HUES48 (cell line): ENCODE measurements at regions not wholly inside any gene's neighbourhood (a gene's known extent, or its start where the extent isn't known, plus 50 kb on each side); places are given as distances from the start of the nearest gene placed in this dataset.
A peak's percentile ranks its signal among the peaks of the same experiment; 100 is the strongest.

Experiments used
- H3K27ac ChIP-seq: one replicate; pipeline ENCODE4 v1.7.0; 2013; ENCODE audit warnings: low read depth, low read length, inconsistent platforms
- H3K27me3 ChIP-seq: 2 replicates; pipeline ENCODE4 v1.6.1; 2013; ENCODE audit warnings: mild to moderate bottlenecking, low read length; ENCODE audit not compliant: control insufficient read depth, insufficient read depth
- H3K36me3 ChIP-seq: 2 replicates; pipeline ENCODE4 v1.6.1; 2013; ENCODE audit warnings: low read length; ENCODE audit not compliant: control insufficient read depth, insufficient read depth
- H3K4me1 ChIP-seq: 2 replicates; pipeline ENCODE4 v1.6.1; 2013; ENCODE audit warnings: mild to moderate bottlenecking, low read length; ENCODE audit not compliant: control insufficient read depth, insufficient read depth
- H3K4me3 ChIP-seq: 2 replicates; pipeline ENCODE4 v1.5.1; 2013; ENCODE audit warnings: mild to moderate bottlenecking, low read depth, low read length
- H3K9ac ChIP-seq: 2 replicates; pipeline ENCODE4 v1.6.1; 2013; ENCODE audit warnings: mild to moderate bottlenecking, low read depth, low read length, moderate library complexity
- H3K9me3 ChIP-seq: 2 replicates; pipeline ENCODE4 v1.6.1; 2013; ENCODE audit warnings: low read length; ENCODE audit not compliant: control insufficient read depth, insufficient read depth

- no peak overlapping the region for H3K27ac ChIP-seq
- no peaks in the 10 kb centered on the region for H3K9me3 ChIP-seq
- H3K27me3 ChIP-seq = no peaks in the 10 kb centered on the region
- H3K4me1 ChIP-seq = no peaks in the 10 kb centered on the region
- no peak overlapping the region for H3K9ac ChIP-seq
- no peak overlapping the region for H3K4me3 ChIP-seq
- H3K36me3 ChIP-seq = no peaks in the 10 kb centered on the region
These were observed 1159.6 kb downstream of the VRK1 start for GRCh38 chr14:97956581-97957340.

DNA sequence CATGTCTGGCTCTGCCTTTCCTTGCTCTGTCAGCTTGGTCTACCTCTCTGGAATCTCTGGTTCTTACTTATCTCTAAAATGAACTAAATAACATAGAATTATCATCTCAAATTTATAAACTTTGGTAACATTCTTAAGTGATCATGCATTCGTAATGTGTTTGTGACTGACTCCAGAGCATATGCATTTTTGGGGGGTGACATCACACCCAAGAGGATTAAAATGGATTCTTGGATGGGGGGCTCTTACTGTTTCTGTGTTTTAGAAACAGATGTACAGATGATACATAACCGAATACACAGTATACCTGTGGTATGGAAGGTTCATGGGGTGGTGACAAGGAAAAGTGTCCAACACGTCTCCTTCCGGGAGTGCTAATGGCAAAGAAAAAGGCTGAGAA lies 1162.1 kb downstream of the VRK1 start:
- Histone ChIP-seq H3K9me3 (no peaks in the 10 kb centered on the region), H3K36me3 (no peaks in the 10 kb centered on the region), H3K9ac (no peak overlapping the region), H3K4me3 (no peak overlapping the region), H3K27me3 (no peaks in the 10 kb centered on the region), H3K4me1 (no peaks in the 10 kb centered on the region), H3K27ac (no peak overlapping the region)

DNA sequence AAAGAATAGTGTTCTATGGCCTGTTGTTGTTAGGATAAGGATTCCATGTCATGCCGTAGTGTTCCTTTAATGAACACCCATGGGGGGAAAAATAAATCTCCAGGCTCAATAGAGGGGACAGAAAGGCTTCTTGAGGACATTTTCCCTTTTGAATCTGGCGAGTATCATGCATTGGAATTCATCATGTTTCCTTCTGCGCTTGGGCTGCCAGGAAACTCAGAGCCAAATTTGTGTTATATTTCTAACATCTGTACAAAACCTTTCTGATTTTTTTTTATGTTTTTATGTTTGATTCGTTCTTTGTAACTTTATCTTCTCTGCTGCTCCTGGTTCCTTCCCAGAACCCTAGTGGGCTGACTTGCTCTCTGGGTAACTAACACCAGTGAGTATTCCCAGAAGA lies 1163.3 kb downstream of the VRK1 start:
- no peaks in the 10 kb centered on the region for H3K9me3 ChIP-seq
- no peaks in the 10 kb centered on the region for H3K27me3 ChIP-seq
- no peaks in the 10 kb centered on the region for H3K36me3 ChIP-seq
- H3K4me3 ChIP-seq = no peak overlapping the region
- H3K9ac ChIP-seq = no peak overlapping the region
- no peaks in the 10 kb centered on the region for H3K4me1 ChIP-seq
- H3K27ac ChIP-seq = no peak overlapping the region

- H3K27ac ChIP-seq = no peak overlapping the region
- no peak overlapping the region for H3K4me3 ChIP-seq
- H3K9me3 ChIP-seq = no peaks in the 10 kb centered on the region
- H3K36me3 ChIP-seq = no peaks in the 10 kb centered on the region
- no peak overlapping the region for H3K9ac ChIP-seq
- no peaks in the 10 kb centered on the region for H3K27me3 ChIP-seq
- no peaks in the 10 kb centered on the region for H3K4me1 ChIP-seq
These were observed 1173.0 kb downstream of the VRK1 start for GRCh38 chr14:97970222-97970621.

GRCh38 chr14:97975216-97975615 lies 1178.0 kb downstream of the VRK1 start:
- H3K27ac ChIP-seq = no peak overlapping the region

DNA sequence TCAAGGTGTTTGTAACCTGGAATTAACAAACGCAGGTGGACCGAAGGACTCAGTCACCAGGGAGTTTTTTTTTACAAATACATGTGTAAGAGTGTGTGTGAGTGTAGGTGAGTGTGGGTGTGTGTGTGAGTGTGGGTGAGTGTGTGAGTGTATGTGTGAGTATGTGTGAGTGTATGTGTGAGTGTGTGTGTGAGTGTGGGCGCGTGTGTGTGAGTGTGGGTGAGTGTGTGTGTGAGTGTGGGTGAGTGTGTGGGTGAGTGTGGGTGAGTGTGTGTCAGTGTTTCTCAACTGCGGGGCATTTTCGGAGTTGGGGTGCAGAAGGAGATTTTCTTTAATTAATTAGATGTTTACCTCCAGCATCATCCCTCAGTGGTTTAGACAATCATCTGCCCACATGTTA lies 1178.8 kb downstream of the VRK1 start:
- Histone ChIP-seq H3K27ac (no peak overlapping the region), H3K4me1 (peaks cover 9% of the 10 kb centered on the region), H3K9ac (no peak overlapping the region), H3K9me3 (no peaks in the 10 kb centered on the region), H3K36me3 (no peaks in the 10 kb centered on the region), H3K4me3 (no peak overlapping the region), H3K27me3 (peaks cover 5% of the 10 kb centered on the region)

More at GRCh38 chr14:97975216-97975615, 1178.0 kb downstream of the VRK1 start:
- no peaks in the 10 kb centered on the region for H3K36me3 ChIP-seq
- H3K27me3 ChIP-seq = peaks cover 5% of the 10 kb centered on the region
- no peak overlapping the region for H3K4me3 ChIP-seq
- no peaks in the 10 kb centered on the region for H3K9me3 ChIP-seq
- no peak overlapping the region for H3K9ac ChIP-seq
- peaks cover 9% of the 10 kb centered on the region for H3K4me1 ChIP-seq

DNA sequence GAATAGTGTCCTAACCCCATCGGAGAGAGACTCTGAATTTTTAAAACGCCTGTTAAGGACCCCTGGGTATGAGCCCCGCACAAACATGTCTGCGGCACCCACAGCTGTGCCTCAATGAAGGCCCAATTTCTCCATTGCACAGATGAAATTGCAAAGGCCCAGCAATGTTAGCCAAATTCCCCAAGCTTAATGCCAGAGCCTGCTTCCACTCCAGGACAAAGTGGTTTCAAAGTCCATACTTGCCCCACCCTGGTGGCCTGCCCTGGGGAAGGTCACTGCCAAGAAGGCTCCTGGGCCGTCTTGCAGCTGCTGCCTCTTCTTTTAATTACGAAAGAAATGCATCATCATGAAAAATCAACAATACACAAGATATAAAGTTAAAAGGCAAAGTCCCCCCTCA lies 1179.7 kb downstream of the VRK1 start:
- H3K27me3 ChIP-seq = peaks cover 5% of the 10 kb centered on the region
- peaks cover 9% of the 10 kb centered on the region for H3K4me1 ChIP-seq
- H3K9ac ChIP-seq = no peak overlapping the region
- H3K9me3 ChIP-seq = no peaks in the 10 kb centered on the region
- H3K27ac ChIP-seq = no peak overlapping the region
- no peak overlapping the region for H3K4me3 ChIP-seq
- H3K36me3 ChIP-seq = no peaks in the 10 kb centered on the region

DNA sequence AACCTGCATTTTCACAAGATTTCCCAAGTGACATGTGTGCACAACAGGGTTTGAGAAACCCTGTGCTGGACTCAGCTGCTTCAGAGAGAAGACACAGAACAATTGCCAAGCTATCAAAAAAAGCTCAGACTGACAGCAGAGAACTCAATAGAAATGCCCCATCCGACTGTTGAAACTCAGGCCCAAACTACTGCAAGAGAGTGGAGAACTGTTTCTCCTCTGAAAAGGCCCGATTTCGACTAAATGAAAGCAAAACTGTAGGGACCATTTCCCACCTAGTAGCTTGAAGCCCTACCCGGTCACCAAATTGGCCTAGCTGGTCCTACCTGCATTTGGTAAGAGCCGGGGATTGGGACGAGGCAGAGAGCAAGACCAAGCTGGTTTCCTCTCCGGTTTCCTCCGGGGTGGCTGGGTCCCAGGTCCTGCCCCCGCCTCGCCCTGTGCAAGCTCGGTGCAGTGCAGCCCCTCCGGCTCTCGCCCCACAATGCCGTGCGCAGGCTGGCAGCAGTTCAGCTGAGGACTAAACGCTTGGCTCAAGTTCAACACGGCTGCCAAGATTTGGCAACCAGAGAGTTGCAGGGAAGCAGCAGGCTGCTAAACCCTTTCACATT lies 1180.6 kb downstream of the VRK1 start:
- H3K9me3 ChIP-seq = no peaks in the 10 kb centered on the region
- H3K4me3 ChIP-seq = no peak overlapping the region
- H3K36me3 ChIP-seq = no peaks in the 10 kb centered on the region
- peaks cover 9% of the 10 kb centered on the region for H3K4me1 ChIP-seq
- no peak overlapping the region for H3K27ac ChIP-seq
- peaks cover 5% of the 10 kb centered on the region for H3K27me3 ChIP-seq
- H3K9ac ChIP-seq = no peak overlapping the region

DNA sequence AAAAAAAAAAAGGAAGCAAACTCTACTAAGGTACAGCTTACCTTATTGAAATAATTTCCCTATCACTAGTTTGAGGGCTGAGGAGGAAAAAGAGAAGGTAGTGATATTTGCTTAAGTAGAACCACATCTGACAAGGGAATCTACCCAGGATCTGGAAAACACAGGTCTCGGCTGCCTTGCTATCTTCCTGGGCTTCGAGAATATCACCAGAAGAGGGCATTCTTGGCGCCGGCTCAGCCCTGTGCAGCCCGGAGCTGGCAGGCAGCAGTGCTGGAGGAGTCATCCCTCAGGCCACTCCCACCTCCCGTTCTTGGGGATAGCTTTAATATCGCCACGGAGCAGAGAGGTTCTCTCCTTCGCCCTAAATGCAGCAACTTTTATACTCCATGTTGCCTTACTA lies 1181.2 kb downstream of the VRK1 start:
- Histone ChIP-seq H3K27me3 (peaks cover 5% of the 10 kb centered on the region), H3K9ac (no peak overlapping the region; the same call in 1 of the 2 replicates), H3K27ac (no peak overlapping the region), H3K4me3 (peak overlapping the region; percentile 57), H3K4me1 (peaks cover 9% of the 10 kb centered on the region), H3K9me3 (no peaks in the 10 kb centered on the region), H3K36me3 (no peaks in the 10 kb centered on the region)

DNA sequence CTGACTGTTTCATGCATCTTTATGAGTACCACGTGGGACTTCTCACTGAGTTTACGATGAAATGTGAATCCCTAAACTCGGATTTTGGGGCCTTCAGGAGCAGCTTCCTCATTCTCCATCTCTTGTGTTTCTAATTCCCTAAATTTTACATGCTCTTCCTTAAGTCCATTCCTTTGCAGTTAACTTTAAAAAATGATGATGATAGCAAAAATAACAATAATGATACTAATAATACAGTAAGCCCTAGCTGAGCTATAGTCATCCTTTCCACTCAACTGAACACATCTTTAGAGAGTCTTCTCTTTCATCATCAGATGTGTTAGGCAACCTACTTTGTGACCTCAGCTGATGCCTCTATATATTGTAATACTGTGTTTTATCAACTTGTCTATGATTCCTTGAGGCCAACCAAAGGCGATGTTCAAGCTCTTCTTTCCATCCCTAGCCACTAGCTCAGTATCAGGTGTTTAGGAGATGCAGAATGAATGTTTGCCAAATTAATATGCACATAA lies 1196.4 kb downstream of the VRK1 start:
- Histone ChIP-seq H3K36me3 (no peaks in the 10 kb centered on the region), H3K27ac (no peak overlapping the region), H3K4me1 (no peaks in the 10 kb centered on the region), H3K9me3 (no peaks in the 10 kb centered on the region), H3K4me3 (no peak overlapping the region), H3K9ac (no peak overlapping the region), H3K27me3 (no peaks in the 10 kb centered on the region)

GRCh38 chr14:97994020-97994531 lies 1196.9 kb downstream of the VRK1 start:
- H3K27ac ChIP-seq = no peak overlapping the region

More at GRCh38 chr14:97994020-97994531, 1196.9 kb downstream of the VRK1 start:
- H3K4me1 ChIP-seq = no peaks in the 10 kb centered on the region
- H3K9me3 ChIP-seq = no peaks in the 10 kb centered on the region
- no peaks in the 10 kb centered on the region for H3K27me3 ChIP-seq
- no peaks in the 10 kb centered on the region for H3K36me3 ChIP-seq
- no peak overlapping the region for H3K9ac ChIP-seq
- no peak overlapping the region for H3K4me3 ChIP-seq
